ENCODE measurements at regions not wholly inside any gene's neighbourhood (a gene's known extent, or its start where the extent isn't known, plus 50 kb on each side); places are given as distances from the start of the nearest gene placed in this dataset.
"Not testable (repeated sequence)": the region's sequence is repeated elsewhere in the genome, so short reads cannot be mapped to it uniquely, and the experiment has no call there.

DNA sequence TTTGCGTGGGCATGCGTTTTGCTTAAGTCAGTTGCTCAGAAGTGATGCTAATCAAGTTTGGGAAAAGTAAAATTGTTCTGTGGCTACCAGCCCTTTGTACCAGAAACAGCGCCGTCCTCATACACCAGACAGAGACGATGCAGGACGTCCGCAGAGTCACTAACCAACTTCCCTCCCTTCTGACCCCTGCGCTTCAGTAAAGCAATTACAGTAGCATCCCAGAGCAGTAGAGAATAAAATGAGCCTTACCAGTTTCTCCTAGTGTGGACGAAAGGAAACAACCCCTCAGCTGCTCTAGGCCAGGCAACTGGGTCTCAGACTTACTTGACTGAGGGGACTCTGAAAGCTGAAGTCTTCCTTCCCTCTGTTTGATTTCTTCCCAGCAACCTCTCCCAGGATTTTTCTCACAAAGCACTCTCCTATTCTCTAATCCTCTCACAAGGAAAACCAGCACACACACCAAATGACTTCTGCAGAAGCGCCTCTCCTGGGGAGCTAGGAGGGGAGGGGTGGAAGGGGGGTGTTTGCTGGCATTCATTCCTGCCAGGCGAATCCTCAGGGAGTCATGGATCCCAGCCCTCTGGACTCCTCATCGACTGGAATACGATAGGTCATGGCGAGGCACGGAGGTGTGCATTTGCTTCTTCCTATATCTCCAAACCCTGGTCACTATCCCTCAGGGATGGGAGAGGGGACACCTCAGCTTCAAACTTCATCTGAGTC lies 56.0 kb upstream of the MID1 start:
- peak; percentile 1 for DNase-seq

DNA sequence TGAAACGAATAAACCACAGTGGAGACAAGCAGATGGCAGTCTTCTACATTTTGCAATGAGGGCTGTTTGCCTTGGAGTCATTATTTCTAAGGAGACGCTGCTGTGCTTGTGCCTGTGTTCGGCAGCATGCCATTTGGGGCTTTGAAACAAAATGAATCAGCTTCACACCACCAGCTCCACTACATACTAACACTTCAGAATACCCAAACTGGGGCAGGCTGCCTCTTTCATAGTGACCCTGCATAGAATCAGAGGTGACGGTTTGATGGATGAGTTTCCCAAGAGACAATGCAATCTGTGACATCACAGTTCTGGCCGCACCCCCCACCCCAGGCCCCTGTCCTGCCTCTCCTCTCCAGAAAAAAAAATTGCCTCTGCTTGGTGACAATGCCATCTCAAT lies 57.1 kb upstream of the MID1 start:
- DNase-seq, result peak; percentile 50

DNA sequence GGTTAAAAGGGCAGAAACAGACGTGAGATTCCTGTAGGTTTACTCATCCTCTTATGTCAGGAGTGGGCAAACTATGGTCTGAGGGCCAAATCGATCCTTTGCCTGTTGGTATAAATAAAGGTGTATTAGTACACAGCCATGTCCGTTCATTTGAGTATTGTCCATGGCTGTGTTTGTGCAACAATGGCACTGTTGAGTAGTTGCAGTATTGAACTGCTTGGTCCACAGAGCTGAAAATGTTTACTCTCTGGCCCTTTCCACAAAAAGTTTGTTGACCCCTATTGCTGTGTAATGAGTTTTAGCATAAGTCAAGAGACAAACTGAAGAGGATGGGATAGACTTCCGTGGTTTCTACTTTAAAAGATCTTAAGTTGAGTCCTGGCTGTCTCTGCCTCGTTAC lies 59.0 kb upstream of the MID1 start:
- DNase-seq, result no peak

DNA sequence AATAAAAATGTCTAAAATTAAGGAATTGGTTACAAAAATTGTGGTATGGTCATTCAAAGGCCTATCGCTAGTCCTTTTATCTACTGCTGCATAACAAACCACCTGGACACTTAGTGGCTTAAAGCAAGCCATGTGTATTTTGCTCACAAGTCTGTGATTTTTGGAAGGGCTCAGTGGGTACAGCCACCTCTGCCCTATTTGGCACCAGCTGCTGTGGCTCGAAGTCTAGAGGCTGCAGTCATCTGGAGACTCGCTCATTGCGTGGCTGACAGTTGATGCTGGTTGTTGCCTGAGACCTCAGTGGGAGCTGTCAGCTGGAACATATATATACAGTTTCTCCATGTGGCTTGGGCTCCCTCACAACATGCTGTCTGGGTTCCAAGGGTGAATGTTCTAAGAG lies 60.8 kb upstream of the MID1 start:
- no peak for DNase-seq

DNA sequence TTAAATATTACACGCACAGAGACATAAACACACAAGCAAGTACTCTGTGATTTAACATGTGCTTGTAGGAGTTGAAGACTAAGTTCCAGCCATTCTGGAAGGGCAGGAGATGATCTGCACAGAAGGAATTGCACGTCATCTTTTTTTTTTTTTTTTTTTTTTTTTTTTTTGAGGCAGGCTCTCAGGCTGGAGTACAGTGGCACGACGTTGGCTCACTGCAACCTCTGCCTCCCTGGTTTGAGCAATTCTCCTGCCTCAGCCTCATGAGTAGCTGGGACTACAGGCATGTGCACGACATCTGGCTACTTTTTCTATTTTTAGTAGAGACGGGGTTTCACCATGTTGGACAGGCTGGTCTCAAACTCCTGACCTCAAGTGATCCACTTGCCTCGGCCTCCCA lies 63.2 kb upstream of the MID1 start:
- DNase-seq, result not testable (repeated sequence)

DNA sequence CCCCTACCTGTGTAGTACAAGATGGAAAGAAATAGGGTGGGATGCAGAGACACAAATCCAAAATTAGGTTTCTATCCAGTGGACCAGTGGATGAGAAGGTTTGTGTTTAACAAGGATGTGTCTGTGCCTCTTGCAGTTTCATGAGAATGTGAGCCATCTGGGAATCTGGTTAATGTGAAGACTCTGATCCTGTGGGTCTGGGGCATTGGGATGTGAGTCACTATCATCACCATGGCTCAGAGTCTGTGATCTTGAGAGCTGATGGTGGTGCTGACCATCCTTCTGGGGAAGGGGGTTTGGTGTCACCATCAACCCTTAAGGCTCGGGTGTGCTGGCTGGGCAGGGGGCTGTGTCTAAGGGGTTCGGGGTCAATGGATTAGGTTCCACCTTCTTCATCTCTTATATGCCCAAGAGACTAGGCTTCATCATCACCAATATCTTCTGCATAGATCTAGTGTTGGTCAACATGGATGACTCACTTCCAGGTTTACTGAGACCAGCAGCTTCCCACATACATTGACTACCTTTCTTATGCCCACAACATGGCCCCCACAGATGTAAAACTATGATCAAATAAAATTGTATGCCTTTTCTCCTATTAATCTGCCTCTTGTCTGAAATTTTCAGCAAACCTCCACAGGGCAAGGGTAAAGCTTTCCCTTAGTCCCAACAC lies 65.7 kb upstream of the MID1 start:
- DNase-seq, result no peak

DNA sequence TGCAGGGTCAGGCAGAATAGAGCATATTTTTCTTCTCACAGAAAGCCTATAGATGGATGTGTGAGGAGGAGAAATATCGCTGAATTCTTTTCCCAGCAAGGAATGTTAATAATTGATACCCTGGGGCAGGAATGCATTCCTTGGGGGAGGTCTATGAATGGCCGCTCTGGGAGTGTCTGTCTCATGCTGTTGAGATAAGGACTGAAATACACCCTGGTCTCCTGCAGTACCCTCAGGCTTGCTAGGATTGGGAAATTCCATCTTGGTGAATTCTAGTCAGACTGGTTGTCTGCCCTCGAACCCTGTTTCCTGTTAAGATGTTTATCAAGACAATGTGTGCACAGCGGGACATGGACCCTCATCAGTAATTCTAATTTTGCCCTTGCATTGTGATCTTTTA lies 71.4 kb upstream of the MID1 start:
- DNase-seq, result not testable (repeated sequence)

DNA sequence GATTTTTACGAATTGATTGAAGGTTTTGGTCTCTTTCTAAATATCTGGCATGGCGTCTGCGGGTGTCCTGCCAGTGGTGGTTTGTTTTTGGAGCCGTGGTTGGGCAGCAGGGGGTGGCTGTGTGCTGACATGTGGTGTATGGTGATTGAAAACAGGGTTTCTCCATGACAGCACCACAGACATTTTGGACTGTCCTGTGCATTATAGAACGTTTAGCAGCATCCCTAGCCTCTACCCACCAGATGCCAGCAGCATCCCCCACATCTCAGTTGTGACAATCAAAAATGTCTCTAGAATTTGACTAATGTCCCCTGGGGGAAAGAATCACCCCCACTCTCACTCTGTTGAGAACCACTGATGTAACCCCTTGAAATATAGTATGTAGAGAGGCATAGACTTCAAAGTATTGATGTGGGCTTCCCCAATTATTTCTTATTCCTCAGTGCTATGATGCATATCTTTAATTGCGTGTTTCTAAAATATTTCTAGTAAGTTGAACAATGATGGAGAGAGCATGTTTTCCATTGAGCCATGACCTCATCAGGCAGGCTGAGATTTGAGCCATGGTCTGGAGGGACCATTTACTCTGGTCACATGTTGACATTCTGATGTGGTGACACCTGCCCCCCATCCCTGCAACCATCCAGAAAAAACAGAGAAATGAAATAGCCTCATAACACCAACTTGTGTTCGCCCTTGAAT lies 77.4 kb upstream of the MID1 start:
- no peak for DNase-seq

DNA sequence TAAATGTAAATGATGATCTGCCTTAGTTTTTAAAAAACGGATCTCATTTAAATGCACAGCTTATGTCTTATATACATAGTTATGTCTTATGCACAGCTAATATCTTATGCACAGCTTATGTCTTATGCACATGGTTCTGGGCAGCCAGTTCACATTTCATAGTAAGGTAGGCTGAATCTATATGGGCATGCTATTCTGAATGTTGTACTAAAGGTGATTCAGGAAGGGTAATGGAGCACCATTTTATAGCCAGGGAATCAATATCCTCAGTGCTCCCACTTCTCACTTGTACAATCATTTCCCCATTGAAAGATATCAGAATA lies 77.9 kb upstream of the MID1 start:
- DNase-seq, result no peak

DNA sequence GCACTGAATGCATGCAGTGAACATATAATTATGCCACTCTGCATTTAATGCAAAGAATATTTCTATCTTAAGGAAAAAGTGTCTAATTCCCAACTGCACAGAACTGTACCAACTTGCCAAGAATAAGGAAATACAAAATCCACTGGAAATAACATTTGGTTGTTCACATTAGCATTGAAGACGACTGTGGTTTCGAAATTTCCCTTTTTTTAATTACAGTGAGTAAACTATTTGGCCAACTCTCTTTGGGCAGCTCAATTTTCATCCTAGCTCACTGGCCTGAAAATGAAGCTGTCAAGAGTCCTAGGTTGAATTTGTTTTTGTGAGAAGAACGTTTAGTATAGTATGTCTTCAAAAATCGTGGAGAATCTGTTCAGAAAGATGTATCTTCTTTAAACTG lies 81.6 kb upstream of the MID1 start:
- DNase-seq, result no peak

DNA sequence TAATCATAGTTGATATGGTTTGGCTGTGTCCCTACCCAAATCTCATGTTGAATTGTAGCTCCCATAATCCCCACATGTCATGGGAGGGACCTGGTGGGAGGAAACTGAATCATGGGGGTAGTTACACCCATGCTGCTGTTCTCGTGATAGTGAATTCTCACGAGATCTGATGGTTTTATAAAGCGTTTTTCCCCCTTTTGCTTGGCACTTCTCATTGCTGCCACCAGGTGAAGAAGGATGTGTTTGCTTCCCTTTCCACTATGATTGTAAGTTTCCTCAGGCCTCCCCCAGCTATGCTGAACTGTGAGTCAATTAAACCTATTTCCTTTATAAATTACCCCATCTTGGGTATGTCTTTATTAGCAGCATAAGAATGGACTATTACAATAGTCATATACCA lies 86.0 kb upstream of the MID1 start:
- DNase-seq, result not testable (repeated sequence)

DNA sequence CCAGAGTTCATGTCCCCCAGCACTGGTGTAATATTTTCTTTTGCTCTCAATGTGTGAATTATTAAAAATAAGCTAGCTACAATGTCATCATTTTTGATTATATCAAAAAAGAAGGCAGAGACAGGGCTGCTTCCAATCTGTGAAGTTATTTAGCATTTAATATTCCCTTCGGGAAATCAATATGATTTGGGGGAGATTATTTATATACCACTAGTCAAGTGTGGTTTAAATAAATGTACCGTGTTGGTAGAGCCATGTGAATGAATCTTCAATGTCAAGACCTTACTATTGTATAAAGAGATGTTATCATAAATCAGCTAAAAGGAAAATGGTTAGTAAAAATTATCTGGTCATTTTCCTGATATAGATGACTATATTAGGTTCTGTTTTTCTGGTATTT lies 87.4 kb upstream of the MID1 start:
- DNase-seq, result no peak

DNA sequence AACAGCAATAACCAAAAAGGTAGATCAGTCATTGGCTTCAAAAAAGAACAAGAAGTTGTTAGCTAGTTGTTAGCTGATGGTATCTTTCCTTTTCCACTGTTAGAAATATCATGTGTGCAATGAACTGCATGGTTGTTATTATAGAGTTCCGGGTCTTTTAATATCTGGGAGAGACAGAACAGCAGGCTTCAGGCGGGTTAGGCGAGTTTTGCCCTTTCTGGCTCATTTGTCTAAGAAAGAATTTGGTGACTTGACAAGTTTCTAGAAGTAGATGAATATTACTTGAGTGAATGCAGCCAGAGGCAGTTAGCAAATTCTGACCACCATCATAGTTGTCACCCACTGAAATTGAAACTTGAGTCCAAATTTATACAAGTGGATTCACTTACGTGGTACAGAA lies 88.9 kb upstream of the MID1 start:
- no peak for DNase-seq

DNA sequence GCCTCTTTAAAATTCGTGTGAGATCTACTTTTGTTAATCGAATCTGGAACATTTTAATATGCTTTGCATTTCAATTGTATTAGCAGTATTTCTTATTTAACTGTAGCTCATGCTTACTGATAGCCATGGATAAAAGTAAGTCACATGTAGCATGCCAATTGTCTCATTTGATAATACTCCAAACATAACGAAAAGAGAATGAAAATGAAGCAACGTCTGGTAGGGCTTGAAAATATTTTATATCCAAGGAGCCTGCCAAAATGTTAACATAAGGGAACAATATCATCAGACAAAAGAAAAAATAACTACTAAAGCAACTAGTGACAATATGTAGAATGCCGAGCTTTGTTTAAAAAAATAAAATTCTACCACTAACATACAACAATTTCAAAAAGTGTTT lies 94.1 kb upstream of the MID1 start:
- no peak for DNase-seq

DNA sequence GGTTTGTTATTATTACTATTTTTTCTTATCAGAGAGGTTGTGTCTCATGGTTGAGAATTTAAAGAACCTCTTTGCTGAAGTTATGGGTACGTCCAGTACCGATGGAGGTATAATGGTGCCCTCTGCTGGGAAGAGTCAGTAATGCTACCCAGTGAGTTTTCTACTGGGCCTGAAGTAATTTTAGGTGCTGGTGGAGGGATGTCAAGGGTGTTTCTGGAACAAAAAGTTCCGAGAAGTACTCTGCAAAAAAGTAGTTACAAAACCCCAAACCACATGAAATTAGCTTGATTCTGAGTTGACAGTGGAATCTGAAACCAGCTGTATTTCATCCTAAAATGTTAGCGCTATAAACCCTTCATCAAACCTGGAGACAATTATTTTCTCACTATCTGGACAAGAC lies 102.5 kb upstream of the MID1 start:
- DNase-seq, result peak; percentile 46

DNA sequence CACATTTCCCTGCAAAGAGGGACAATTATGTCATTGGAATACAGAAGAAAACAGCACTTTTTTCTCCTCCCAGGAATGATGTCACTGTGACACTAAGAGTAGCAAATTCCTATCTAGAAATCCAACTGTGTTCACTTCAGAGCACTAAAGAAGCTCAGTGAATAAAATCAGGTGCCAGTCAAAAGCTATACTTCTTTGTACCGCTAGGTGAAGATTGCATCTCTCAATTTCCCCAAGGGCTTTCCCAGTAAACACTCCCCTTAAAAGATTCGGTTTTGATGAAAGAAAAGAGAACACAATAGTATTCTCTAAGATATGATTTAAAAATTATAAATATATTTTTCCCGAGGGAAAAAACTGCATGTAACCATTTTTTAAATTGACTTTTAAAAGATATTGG lies 104.7 kb upstream of the MID1 start:
- peak; percentile 41 for DNase-seq

DNA sequence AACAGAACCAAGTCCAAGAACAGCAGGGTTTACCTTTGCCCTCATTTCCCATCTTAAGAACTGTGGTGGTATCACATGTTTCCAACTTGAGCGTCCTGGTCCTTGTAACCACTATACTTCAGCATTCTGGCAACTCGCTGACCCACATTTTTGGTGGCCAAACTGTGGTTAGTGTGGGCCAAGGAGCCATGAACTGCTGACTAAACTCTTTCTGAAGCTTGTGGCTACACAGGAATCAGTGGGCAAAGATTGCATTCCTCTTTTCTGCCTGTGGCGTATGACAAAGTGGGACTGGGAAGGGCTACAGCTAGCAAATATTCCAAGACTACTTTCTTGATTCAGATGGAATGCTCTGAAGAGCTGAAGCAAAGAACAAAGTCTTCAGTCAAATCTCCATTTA lies 106.3 kb upstream of the MID1 start:
- DNase-seq, result no peak

DNA sequence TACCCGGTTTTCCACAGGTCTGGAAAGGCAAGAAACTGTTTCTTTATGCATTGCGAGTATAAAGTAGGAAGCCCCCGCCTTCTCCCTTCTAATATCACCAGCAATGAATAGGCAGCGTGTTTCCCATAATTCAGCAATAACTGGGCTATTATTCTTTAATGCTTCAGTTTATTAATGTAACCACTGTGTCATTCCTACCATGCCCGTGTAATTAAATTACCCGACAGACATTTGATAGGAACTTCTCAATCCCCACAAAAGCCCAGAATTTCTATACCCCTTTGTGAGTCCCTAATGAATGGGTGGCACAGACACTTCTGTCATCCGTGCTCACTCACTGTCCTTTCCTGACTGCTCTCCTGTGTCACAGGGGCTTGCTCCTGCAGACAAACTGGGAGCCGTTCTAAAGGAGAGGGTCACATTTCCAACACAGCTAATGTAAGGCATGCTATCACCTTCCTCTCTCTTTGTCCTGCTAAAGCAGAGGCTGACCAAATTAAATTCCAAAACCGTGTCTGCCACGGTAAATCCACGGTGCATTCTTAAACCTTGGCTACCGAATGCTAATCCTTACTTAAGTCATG lies 108.5 kb upstream of the MID1 start:
- DNase-seq, result no peak

DNA sequence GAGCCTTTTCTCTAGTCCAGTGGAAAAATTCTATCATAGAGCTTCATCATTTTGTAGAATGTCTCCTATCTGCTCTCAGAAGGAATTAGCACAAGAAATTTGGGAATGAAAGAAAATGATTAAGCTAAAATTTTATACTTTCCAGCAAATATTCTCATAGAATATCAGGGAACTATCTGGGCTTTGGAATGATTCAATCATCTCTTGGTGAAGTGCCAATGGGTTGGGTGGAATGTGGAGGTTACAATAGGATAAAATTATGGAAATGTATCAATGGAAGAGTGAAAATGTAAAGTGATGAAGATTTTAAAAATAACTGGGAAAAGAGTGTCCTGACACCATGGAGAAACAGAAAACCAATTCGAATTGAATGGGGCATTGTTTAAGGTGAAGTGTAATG lies 119.0 kb upstream of the MID1 start:
- DNase-seq, result no peak

DNA sequence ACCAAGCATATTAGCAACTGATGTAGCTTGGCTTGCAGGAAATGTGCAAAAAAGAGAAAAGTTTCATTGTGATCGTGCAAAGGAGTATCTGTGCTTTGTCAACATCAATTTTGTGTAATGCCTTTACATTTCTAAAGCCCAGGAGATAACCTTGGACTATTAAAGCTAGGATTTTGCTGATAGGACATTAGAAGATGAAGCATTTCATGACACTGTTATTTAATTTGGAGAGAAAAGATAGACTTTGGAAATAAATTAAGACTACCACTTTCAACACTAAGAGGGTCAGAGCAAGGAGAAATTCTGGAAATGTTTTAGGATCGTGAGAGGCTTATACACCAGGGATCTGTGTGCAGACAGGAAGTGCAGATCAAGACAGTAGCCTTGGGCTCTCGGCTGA lies 120.6 kb upstream of the MID1 start:
- DNase-seq, result no peak

DNA sequence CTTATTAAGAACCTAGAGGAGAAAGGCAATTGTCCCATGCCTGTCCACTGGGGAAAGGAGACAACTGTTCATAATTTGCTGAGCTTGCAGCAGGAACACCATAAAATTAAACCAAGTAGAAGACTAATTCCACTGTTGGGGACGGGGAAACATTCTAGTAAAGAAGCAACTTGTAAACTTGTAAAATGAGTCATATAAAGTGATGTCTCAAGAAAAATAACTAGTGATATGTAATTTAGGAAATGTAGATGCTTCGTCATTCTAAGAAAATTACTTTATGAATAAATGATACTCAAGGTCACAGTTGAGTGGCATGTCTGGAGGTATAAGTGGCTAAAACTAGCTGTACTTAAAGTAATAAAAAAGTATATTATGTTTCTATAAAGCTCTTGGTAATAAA lies 121.2 kb upstream of the MID1 start:
- DNase-seq, result no peak

DNA sequence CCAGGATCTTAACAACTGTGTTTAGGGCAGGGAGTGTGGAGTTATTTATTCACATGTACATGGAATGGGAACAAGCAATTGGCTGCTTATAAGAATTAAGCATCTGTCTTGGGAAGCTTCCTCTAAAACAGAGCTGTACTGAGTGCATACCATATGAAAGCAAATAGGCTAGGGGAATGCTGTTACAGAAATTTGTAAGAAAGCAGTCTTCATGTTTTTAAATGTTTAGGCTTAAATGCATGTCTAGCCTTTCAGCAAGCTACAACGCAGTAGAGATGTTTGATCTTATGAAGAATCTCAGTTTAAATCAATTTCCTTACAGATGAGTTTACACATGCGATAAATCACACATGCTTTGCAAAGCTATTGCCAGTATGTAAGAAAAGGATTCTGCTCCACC lies 123.1 kb upstream of the MID1 start:
- no peak for DNase-seq

DNA sequence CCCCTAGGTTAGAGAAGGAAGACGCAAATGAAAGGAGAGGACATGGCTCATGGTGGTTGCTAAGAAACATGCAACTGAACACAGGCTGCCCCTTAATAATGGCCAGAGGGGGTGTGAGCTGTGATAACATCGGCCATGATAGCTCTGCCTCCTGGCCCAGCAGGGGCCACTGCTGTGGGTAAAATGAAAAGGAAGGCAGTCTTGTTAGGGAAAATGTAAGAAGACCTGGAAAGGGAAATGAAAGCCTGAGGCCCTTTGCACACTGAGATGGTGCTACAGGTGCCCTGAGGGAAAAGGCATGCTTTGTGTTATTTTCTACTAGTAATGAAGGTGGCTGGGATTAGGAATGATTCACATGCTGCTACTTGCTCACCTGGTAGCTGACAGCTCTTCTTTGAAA lies 123.6 kb upstream of the MID1 start:
- peak; percentile 72 for DNase-seq

DNA sequence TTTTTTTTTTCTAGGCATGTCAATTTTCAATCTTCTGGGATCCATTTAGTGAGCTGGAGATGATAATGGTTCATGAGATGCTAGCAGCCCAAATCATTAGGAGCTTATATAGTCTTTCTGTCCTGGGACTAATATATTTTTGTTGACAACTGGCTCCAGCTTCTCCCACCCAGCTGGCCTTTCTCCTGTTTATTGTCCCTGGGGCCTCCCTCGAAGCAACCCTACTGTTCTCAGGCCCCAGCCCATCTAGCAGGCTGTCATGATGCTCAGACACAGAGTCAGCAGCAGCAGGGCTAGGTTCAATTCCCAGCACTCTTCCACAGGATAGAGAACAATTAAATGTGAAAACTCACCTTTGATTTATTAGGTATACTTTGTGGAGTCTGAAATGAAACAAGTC lies 127.6 kb upstream of the MID1 start:
- DNase-seq, result no peak
